GM19324 (cell line): ENCODE measurements at regions not wholly inside any gene's neighbourhood (a gene's known extent, or its start where the extent isn't known, plus 50 kb on each side); places are given as distances from the start of the nearest gene placed in this dataset.
A peak's percentile ranks its signal among the peaks of the same experiment; 100 is the strongest.
"Not testable (repeated sequence)": the region's sequence is repeated elsewhere in the genome, so short reads cannot be mapped to it uniquely, and the experiment has no call there.

Experiments
- ATAC-seq: cut with Tn5 transposase; IDR thresholded peaks from one replicate; pipeline ENCODE4 v1.9.1; 2021; ENCODE audit warnings: mild to moderate bottlenecking, moderate library complexity; ENCODE audit not compliant: unreplicated experiment, low FRiP score

GRCh38 chr20:29878777-29879442, 1378.6 kb upstream of the DEFB115 start:
- peak; percentile 45 for ATAC-seq

DNA sequence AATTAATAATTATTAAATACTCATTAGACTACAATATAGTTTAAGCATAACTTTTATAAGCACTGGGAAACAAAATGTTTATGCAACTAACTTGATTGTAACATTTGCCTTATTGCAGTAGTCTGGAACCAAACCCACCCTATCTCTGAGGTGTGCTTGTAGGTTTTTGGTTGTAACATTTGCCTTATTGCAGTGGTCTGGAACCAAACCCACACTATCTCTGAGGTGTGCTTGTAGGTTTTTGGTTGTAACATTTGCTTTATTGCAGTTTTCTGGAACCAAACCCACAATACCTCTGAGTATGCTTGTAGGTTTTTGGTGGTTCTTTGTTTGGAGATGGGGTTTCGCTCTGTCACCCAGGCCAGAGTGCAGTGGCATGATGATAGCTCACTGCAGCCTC, 1376.4 kb upstream of the DEFB115 start:
- not testable (repeated sequence) for ATAC-seq

- not testable (repeated sequence) for ATAC-seq
These were observed 1373.8 kb upstream of the DEFB115 start for GRCh38 chr20:29883514-29884219.

DNA sequence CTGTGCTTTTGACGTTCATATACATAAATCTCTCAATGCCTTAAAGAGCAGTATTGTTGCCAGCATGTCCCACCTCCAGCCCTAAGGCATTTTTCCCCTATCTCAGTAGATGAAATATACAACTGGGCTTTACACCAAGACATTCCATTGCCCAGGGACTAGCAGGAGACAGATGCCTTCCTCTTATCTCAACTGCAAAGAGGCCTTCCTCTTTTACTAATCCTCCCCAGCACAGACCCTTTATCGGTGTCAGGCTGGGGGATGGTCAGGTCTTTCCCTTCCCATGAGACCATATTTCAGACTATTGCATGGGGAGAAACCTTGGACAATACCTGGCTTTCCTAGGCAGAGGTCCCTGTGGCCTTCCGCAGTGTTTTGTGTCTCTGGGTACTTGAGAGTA, 1373.1 kb upstream of the DEFB115 start:
- not testable (repeated sequence) for ATAC-seq

GRCh38 chr20:29885282-29886185, 1371.9 kb upstream of the DEFB115 start:
- not testable (repeated sequence) for ATAC-seq

GRCh38 chr20:29891555-29891954, 1365.9 kb upstream of the DEFB115 start:
- not testable (repeated sequence) for ATAC-seq
